ENCODE measurements at regions not wholly inside any gene's neighbourhood (a gene's known extent, or its start where the extent isn't known, plus 50 kb on each side); places are given as distances from the start of the nearest gene placed in this dataset.

DNA sequence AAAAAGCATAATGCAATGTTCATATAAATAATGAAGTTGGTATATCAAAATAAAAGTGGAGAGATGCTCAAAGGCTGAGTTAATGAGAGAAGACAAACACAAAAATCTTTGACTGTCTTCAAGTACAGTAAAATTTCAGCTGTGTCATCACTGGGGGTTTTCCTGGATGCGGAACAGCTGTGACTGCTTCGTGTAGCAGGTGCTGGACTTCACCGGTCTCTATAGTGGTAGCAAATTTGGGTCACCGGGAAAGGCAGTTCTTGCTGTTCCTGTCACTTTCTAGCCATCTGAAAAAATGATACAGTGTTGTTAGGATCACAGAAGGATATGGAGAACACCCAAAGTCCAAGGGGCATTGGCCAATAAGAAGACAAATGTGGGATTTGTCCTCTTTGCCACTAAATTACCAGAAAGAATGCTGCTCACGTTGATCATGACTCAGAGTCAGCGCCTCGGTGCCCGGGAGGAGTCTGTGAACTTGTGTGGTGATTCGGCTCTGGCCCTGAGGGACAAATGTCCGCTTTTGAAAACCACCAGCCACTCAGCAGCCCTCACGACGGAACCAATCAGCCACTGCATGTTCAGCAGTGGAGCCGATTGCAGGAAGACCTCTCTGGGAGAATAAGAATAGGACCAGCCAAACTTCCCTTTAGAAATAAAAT, 230.1 kb upstream of the FAT1 start:
- POLR2A ChIA-PET: no interaction called here
- DNase-seq (no peak), ATAC-seq (ENCODE audit: poor library complexity) (no peak)
- Mint-ChIP-seq H3K4me3 (no peak overlapping the region), H3K27me3 (no peaks in the 10 kb centered on the region), H3K27ac (no peak overlapping the region), H3K36me3 (ENCODE audit: low read depth) (no peaks in the 10 kb centered on the region), H3K4me1 (ENCODE audit: low read depth) (no peaks in the 10 kb centered on the region), H3K9me3 (peaks cover 2% of the 10 kb centered on the region)
- Histone ChIP-seq H3K9me3 (ENCODE audit: control insufficient read depth in 1 of 2, insufficient read depth in 1 of 2, low read length in 2 of 2) (peaks cover 0 to 12% of the 10 kb centered on the region in 2 experiments), H3K4me1 (ENCODE audit: insufficient read depth, low read length) (no peaks in the 10 kb centered on the region), H3K27me3 (ENCODE audit: control insufficient read depth in 1 of 2, insufficient read depth in 2 of 2, low read length in 2 of 2) (no peaks in the 10 kb centered on the region), H3K27ac (ENCODE audit: low read depth in 1 of 2, low read length in 2 of 2) (no peak overlapping the region), H3K4me3 (ENCODE audit: low read length) (no peak overlapping the region), H3K36me3 (ENCODE audit: insufficient read depth, low read length) (no peaks in the 10 kb centered on the region)
- CTCF ChIA-PET: no interaction called here
- TF ChIP-seq, protein P1, sequence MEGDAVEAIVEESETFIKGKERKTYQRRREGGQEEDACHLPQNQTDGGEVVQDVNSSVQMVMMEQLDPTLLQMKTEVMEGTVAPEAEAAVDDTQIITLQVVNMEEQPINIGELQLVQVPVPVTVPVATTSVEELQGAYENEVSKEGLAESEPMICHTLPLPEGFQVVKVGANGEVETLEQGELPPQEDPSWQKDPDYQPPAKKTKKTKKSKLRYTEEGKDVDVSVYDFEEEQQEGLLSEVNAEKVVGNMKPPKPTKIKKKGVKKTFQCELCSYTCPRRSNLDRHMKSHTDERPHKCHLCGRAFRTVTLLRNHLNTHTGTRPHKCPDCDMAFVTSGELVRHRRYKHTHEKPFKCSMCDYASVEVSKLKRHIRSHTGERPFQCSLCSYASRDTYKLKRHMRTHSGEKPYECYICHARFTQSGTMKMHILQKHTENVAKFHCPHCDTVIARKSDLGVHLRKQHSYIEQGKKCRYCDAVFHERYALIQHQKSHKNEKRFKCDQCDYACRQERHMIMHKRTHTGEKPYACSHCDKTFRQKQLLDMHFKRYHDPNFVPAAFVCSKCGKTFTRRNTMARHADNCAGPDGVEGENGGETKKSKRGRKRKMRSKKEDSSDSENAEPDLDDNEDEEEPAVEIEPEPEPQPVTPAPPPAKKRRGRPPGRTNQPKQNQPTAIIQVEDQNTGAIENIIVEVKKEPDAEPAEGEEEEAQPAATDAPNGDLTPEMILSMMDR (IDR thresholded peaks at IDR 0.05): no peak
- intact Hi-C loops (cut with DNase I, micrococcal nuclease): no loop called here

DNA sequence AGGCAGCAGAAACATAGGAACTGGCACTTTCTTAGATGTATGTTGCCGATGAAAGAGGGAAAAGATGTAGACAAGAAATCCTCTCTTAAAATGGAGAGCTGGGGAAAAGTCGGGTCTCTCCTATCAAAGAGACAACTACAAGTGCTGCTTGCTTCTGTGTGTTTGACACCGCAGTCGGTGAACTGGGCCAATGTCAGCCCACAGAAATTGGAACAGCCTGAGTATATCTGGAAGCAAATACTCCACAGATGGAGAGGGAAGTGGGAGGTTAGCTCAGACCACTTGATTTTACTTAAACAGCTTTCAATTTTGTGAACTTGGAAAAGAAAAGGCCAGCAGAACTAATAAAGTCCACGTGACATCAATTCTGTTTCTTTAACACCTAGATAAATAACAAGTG, 230.9 kb upstream of the FAT1 start:
- Mint-ChIP-seq H3K36me3 (ENCODE audit: low read depth) (no peaks in the 10 kb centered on the region), H3K27ac (no peak overlapping the region), H3K9me3 (peaks cover 2% of the 10 kb centered on the region), H3K4me3 (no peak overlapping the region), H3K27me3 (no peaks in the 10 kb centered on the region), H3K4me1 (ENCODE audit: low read depth) (no peaks in the 10 kb centered on the region)
- Histone ChIP-seq H3K4me3 (ENCODE audit: low read length) (no peak overlapping the region), H3K9me3 (ENCODE audit: control insufficient read depth in 1 of 2, insufficient read depth in 1 of 2, low read length in 2 of 2) (peaks cover 0 to 15% of the 10 kb centered on the region in 2 experiments), H3K27ac (ENCODE audit: low read depth in 1 of 2, low read length in 2 of 2) (no peak overlapping the region), H3K27me3 (ENCODE audit: control insufficient read depth in 1 of 2, insufficient read depth in 2 of 2, low read length in 2 of 2) (no peaks in the 10 kb centered on the region), H3K36me3 (ENCODE audit: insufficient read depth, low read length) (no peaks in the 10 kb centered on the region), H3K4me1 (ENCODE audit: insufficient read depth, low read length) (no peaks in the 10 kb centered on the region)
- CTCF ChIA-PET: no interaction called here
- POLR2A ChIA-PET: no interaction called here
- intact Hi-C loops (cut with DNase I, micrococcal nuclease): no loop called here
- no peak for DNase-seq
- ATAC-seq (ENCODE audit: poor library complexity): no peak
- TF ChIP-seq, protein P1 (IDR thresholded peaks at IDR 0.05): no peak

DNA sequence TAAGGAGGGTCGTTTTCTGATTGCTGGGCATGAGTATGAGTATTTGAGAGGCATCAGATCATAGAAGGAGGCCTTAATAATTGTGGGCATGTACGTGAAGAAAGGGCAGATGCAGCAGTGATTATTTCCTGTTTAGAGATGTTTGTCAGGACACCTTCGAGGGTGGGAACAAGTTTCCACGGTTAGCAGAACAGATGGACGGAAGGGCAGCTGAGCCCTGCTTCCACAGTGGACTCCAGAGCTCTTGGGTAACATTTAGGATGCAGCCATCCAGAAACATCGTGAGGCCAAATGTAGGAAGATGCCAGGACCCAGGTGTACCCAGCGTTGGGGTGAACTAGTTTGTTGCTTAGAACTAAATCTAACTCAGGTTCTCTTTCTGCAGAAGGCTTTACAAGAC, 231.3 kb upstream of the FAT1 start:
- TF ChIP-seq, protein P1 (IDR thresholded peaks at IDR 0.05): no peak
- no peak overlapping the region for H3K27ac ChIP-seq (ENCODE audit: low read depth in 1 of 2, low read length in 2 of 2)
- H3K4me1 ChIP-seq (ENCODE audit: insufficient read depth, low read length): no peaks in the 10 kb centered on the region
- no peak overlapping the region for H3K27ac Mint-ChIP-seq
- H3K4me1 Mint-ChIP-seq (ENCODE audit: low read depth): no peaks in the 10 kb centered on the region
- H3K9me3 ChIP-seq (ENCODE audit: control insufficient read depth in 1 of 2, insufficient read depth in 1 of 2, low read length in 2 of 2): peaks cover 0 to 15% of the 10 kb centered on the region in 2 experiments
- no peaks in the 10 kb centered on the region for H3K27me3 ChIP-seq (ENCODE audit: control insufficient read depth in 1 of 2, insufficient read depth in 2 of 2, low read length in 2 of 2)
- ChIA-PET CTCF (no interaction called here), POLR2A (no interaction called here)
- H3K36me3 Mint-ChIP-seq (ENCODE audit: low read depth): no peaks in the 10 kb centered on the region
- H3K4me3 ChIP-seq (ENCODE audit: low read length): no peak overlapping the region
- H3K36me3 ChIP-seq (ENCODE audit: insufficient read depth, low read length): no peaks in the 10 kb centered on the region
- ATAC-seq (ENCODE audit: poor library complexity): no peak
- H3K4me3 Mint-ChIP-seq: no peak overlapping the region
- DNase-seq: no peak
- no peaks in the 10 kb centered on the region for H3K27me3 Mint-ChIP-seq
- H3K9me3 Mint-ChIP-seq: peaks cover 2% of the 10 kb centered on the region
- intact Hi-C loops (cut with DNase I, micrococcal nuclease): no loop called here
